ENCODE measurements at regions not wholly inside any gene's neighbourhood (a gene's known extent, or its start where the extent isn't known, plus 50 kb on each side); places are given as distances from the start of the nearest gene placed in this dataset.

- TF ChIP-seq CTCF (IDR thresholded peaks at IDR 0.05; ENCODE audit: poor library complexity) = no peak
- no peak for TF ChIP-seq EZH2 (IDR thresholded peaks at IDR 0.05; ENCODE audit: borderline replicate concordance)
Observed at GRCh38 chr12:116657921-116658495, 79.9 kb downstream of the SPRING1 start.

All from hepatocyte (in vitro differentiated cells).